BLaER1 treated with 17β-estradiol and CSF1 and Interleukin-3, amounts not matched to agents 10 nM and 100 nM (cell line): ENCODE measurements at regions not wholly inside any gene's neighbourhood (a gene's known extent, or its start where the extent isn't known, plus 50 kb on each side); places are given as distances from the start of the nearest gene placed in this dataset.

Experiments
- H3K27ac ChIP-seq, 11 experiments: shearing (Covaris generic); formaldehyde crosslinking; 2 replicates each; pipeline ENCODE4 v1.8.1; 2022
- H3K27me3 ChIP-seq, 11 experiments: shearing (Covaris generic); formaldehyde crosslinking; 2 replicates each; pipeline ENCODE4 v1.8.1; 2022
- H3K36me3 ChIP-seq, 11 experiments: shearing (Covaris generic); formaldehyde crosslinking; 2 replicates each; pipeline ENCODE4 v1.8.1; 2022
- H3K4me1 ChIP-seq, 10 experiments: shearing (Covaris generic); formaldehyde crosslinking; 2 replicates each; pipeline ENCODE4 v1.8.1; 2022
- H3K4me2 ChIP-seq, 11 experiments: shearing (Covaris generic); formaldehyde crosslinking; 2 replicates each; pipeline ENCODE4 v1.8.1; 2022
- H3K4me3 ChIP-seq, 10 experiments: shearing (Covaris generic); formaldehyde crosslinking; 2 replicates each; pipeline ENCODE4 v1.8.1; 2022
- H3K9ac ChIP-seq, 11 experiments: shearing (Covaris generic); formaldehyde crosslinking; 2 replicates each; pipeline ENCODE4 v1.8.1; 2022
- H3K9me3 ChIP-seq, 11 experiments: shearing (Covaris generic); formaldehyde crosslinking; replicated peaks in 1 of 11; 2 replicates each; pipeline ENCODE4 v1.8.1; 2022
- H4K20me1 ChIP-seq, 11 experiments: shearing (Covaris generic); formaldehyde crosslinking; 2 replicates each; pipeline ENCODE4 v1.8.1; 2022
- Cebpa-rat ChIP-seq, 11 experiments: shearing (Covaris generic); IDR thresholded peaks; 2 replicates each; pipeline ENCODE4 v1.8.1; 2022

GRCh38 chr3:182117131-182117530 is 405.4 kb downstream of the SOX2 start:
- Histone ChIP-seq H3K27ac (no peak overlapping the region), H3K4me3 (no peak overlapping the region), H3K4me1 (no peaks in the 10 kb centered on the region)

GRCh38 chr3:182117583-182117982 is 405.9 kb downstream of the SOX2 start:
- Histone ChIP-seq H3K4me3 (no peak overlapping the region), H3K27me3 (no peaks in the 10 kb centered on the region), H3K4me1 (no peaks in the 10 kb centered on the region), H3K36me3 (no peaks in the 10 kb centered on the region), H3K9ac (no peak overlapping the region), H3K27ac (no peak overlapping the region), H3K9me3 (no peaks in the 10 kb centered on the region), H4K20me1 (no peaks in the 10 kb centered on the region), H3K4me2 (no peak overlapping the region)
- no peak for TF ChIP-seq Cebpa-rat (IDR thresholded peaks at IDR 0.05)

More at GRCh38 chr3:182117131-182117530, 405.4 kb downstream of the SOX2 start:
- no peaks in the 10 kb centered on the region for H3K27me3 ChIP-seq
- H3K9ac ChIP-seq = no peak overlapping the region
- no peak overlapping the region for H3K4me2 ChIP-seq
- TF ChIP-seq Cebpa-rat (IDR thresholded peaks at IDR 0.05) = no peak
- no peaks in the 10 kb centered on the region for H3K9me3 ChIP-seq
- no peaks in the 10 kb centered on the region for H4K20me1 ChIP-seq
- no peaks in the 10 kb centered on the region for H3K36me3 ChIP-seq

- Histone ChIP-seq H3K4me3 (no peak overlapping the region), H3K36me3 (no peaks in the 10 kb centered on the region), H3K9me3 (no peaks in the 10 kb centered on the region), H3K4me2 (no peak overlapping the region), H3K4me1 (no peaks in the 10 kb centered on the region), H3K27ac (no peak overlapping the region), H3K27me3 (no peaks in the 10 kb centered on the region), H3K9ac (no peak overlapping the region), H4K20me1 (no peaks in the 10 kb centered on the region)
- no peak for TF ChIP-seq Cebpa-rat (IDR thresholded peaks at IDR 0.05)
Measured at GRCh38 chr3:182118066-182118465, 406.3 kb downstream of the SOX2 start.

GRCh38 chr3:182121401-182121800 is 409.7 kb downstream of the SOX2 start:
- no peak overlapping the region for H3K4me2 ChIP-seq
- no peaks in the 10 kb centered on the region for H3K4me1 ChIP-seq
- no peaks in the 10 kb centered on the region for H3K36me3 ChIP-seq
- no peak overlapping the region for H3K27ac ChIP-seq
- H3K4me3 ChIP-seq = no peak overlapping the region
- no peak for TF ChIP-seq Cebpa-rat (IDR thresholded peaks at IDR 0.05)
- no peaks in the 10 kb centered on the region for H4K20me1 ChIP-seq
- H3K9ac ChIP-seq = no peak overlapping the region
- no peaks in the 10 kb centered on the region for H3K9me3 ChIP-seq
- H3K27me3 ChIP-seq = no peaks in the 10 kb centered on the region

DNA sequence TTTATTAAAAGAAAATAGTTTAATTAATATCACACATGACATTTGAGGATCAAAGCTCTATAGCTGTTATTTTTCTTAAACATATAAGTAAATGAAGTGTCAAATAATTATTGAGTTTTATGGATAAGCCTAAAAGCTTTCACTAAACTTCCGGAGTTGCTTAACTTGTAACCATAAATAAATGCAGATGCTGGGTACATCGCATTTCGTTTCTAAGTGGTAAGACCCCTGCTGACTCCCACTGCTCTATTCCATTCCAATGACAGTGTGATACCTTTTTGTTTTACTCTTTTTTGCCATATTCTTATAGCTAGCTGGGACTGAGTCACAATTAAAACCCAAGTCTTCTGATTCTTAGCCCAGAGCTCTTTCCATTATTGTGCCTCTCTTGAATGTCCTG is 411.1 kb downstream of the SOX2 start:
- Histone ChIP-seq H3K4me2 (no peak overlapping the region), H3K36me3 (no peaks in the 10 kb centered on the region), H3K4me1 (no peaks in the 10 kb centered on the region), H3K9me3 (no peaks in the 10 kb centered on the region), H3K4me3 (no peak overlapping the region), H3K27ac (no peak overlapping the region), H3K9ac (no peak overlapping the region), H4K20me1 (no peaks in the 10 kb centered on the region), H3K27me3 (no peaks in the 10 kb centered on the region)
- no peak for TF ChIP-seq Cebpa-rat (IDR thresholded peaks at IDR 0.05)

DNA sequence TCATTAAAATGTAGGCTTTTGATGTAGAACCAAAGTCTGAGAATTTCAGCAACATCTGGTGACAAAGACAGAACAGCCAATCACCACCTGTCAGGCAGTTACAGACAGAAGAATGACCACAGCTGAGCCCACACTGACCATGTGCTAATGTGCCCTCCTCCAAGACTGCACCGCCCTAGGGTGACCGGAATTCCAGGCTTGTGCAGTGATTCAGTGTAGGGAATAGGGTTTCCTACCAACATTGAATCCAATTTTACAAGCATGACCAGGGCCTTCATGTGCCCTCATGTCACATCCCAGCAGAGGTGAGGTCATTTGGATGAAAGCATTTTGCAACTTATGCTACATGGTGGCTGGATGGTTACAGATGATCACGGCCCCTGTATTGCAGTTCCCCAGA is 412.5 kb downstream of the SOX2 start:
- H3K27ac ChIP-seq = no peak overlapping the region
- no peak for TF ChIP-seq Cebpa-rat (IDR thresholded peaks at IDR 0.05)
- no peaks in the 10 kb centered on the region for H3K36me3 ChIP-seq
- H3K27me3 ChIP-seq = no peaks in the 10 kb centered on the region
- no peak overlapping the region for H3K4me3 ChIP-seq
- H3K9me3 ChIP-seq = no peaks in the 10 kb centered on the region
- H4K20me1 ChIP-seq = no peaks in the 10 kb centered on the region
- no peak overlapping the region for H3K4me2 ChIP-seq
- no peaks in the 10 kb centered on the region for H3K4me1 ChIP-seq
- no peak overlapping the region for H3K9ac ChIP-seq

DNA sequence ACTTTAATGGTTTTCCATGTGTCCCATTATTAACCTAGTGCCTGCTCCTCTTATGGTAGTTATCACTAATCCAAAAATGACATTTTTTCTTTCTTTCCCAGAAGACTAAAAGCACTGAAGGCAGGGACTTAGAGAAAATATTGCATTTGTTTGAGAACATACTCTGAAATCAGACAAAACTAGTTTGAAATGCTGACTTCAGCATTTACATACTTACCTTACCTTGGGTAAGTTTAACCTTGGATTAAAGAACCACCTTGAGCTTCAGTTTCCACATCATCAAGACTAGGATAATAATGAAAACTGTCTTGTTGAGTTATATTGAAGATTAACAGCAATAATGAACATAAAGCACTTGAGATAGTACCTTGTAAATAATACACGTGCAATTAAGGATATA is 413.0 kb downstream of the SOX2 start:
- H3K27me3 ChIP-seq = no peaks in the 10 kb centered on the region
- no peaks in the 10 kb centered on the region for H3K36me3 ChIP-seq
- H4K20me1 ChIP-seq = no peaks in the 10 kb centered on the region
- TF ChIP-seq Cebpa-rat (IDR thresholded peaks at IDR 0.05) = no peak
- H3K4me3 ChIP-seq = no peak overlapping the region
- no peak overlapping the region for H3K9ac ChIP-seq
- no peak overlapping the region for H3K27ac ChIP-seq
- H3K4me2 ChIP-seq = no peak overlapping the region
- H3K9me3 ChIP-seq = no peaks in the 10 kb centered on the region
- no peaks in the 10 kb centered on the region for H3K4me1 ChIP-seq

DNA sequence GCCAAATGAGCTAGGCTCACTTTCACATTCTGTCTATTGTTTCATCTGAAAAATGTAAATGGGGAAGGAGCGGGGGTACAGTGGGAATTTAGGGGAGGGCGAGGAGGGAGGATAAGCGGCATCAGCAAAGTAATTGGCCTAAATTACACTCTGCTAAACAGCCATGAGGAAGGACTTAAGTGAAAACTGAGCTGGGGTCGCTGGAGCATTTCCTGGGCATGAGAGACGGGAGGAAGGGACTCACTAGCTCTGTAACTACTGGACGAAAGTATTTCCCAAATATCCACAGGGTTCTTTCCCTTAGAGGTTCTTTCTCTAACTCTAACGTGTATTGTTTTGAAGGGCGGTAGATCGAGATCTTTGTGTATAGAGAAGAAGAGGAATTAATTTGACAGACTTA is 418.0 kb downstream of the SOX2 start:
- no peaks in the 10 kb centered on the region for H3K27me3 ChIP-seq
- no peak overlapping the region for H3K9ac ChIP-seq
- no peaks in the 10 kb centered on the region for H3K9me3 ChIP-seq
- no peak overlapping the region for H3K4me3 ChIP-seq
- H4K20me1 ChIP-seq = no peaks in the 10 kb centered on the region
- no peak overlapping the region for H3K4me2 ChIP-seq
- no peaks in the 10 kb centered on the region for H3K36me3 ChIP-seq
- H3K27ac ChIP-seq = no peak overlapping the region
- no peak for TF ChIP-seq Cebpa-rat (IDR thresholded peaks at IDR 0.05)
- no peaks in the 10 kb centered on the region for H3K4me1 ChIP-seq

DNA sequence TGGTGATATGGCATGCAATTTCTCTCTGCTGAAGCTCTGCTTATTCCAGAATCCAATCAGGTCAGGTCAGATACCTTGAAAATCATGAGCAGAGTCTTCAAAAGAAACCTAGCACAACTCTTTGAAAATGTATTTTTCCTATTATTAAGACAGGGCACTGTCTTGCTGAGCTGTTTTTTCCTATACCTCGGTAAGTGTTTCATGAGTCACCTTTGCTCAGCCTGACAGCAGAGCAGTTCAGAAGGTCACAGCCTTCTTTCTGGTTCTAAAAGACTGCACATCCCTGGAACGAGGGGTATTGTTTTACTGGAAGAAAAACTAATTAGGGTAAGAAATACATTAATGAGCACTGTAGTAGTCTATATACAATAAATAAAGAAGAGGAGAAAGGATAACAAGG is 422.0 kb downstream of the SOX2 start:
- Histone ChIP-seq H3K4me2 (no peak overlapping the region), H3K9ac (no peak overlapping the region), H4K20me1 (no peaks in the 10 kb centered on the region), H3K4me3 (no peak overlapping the region), H3K27ac (no peak overlapping the region), H3K9me3 (no peaks in the 10 kb centered on the region), H3K4me1 (no peaks in the 10 kb centered on the region), H3K36me3 (no peaks in the 10 kb centered on the region), H3K27me3 (no peaks in the 10 kb centered on the region)
- TF ChIP-seq Cebpa-rat (IDR thresholded peaks at IDR 0.05) = no peak

DNA sequence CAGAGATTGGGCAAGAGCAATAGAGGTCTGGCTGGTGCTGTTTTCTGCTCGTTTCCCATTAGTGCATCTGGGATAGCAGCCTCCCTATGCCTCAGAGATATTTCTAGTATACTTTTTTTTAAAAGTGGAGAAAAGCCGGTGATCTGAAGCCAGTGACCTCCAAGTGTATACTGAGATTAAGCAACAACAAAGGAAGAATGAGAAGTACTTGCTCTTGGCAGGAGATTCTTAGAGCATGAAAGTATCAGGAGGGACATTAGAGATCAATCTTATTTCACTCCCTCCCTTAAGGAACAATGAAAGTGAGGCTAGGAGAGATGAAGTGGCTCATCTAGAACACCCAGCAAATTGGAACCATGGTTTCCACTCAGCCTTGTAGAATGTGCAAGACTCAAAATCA is 423.3 kb downstream of the SOX2 start:
- TF ChIP-seq Cebpa-rat (IDR thresholded peaks at IDR 0.05) = no peak
- H3K36me3 ChIP-seq = no peaks in the 10 kb centered on the region
- H3K27me3 ChIP-seq = no peaks in the 10 kb centered on the region
- H3K4me2 ChIP-seq = no peak overlapping the region
- no peaks in the 10 kb centered on the region for H4K20me1 ChIP-seq
- H3K27ac ChIP-seq = no peak overlapping the region
- no peak overlapping the region for H3K4me3 ChIP-seq
- H3K4me1 ChIP-seq = no peaks in the 10 kb centered on the region
- H3K9me3 ChIP-seq = no peaks in the 10 kb centered on the region
- no peak overlapping the region for H3K9ac ChIP-seq
